AG09309 (cell line): ENCODE measurements at regions not wholly inside any gene's neighbourhood (a gene's known extent, or its start where the extent isn't known, plus 50 kb on each side); places are given as distances from the start of the nearest gene placed in this dataset.

ENCODE experiments used
- DNase-seq: peaks from one replicate; pipeline ENCODE4 v3.0.0-alpha.2; 2010; ENCODE audit warnings: low read depth
- H3K4me3 ChIP-seq: 2 replicates; pipeline ENCODE4 v1.5.1; 2011; ENCODE audit warnings: mild to moderate bottlenecking, low read depth, low read length, moderate library complexity; ENCODE audit not compliant: control insufficient read depth
- TF ChIP-seq, protein P1 (sequence below): IDR thresholded peaks from 2 replicates; pipeline ENCODE4 v1.5.1; 2011; ENCODE audit warnings: mild to moderate bottlenecking, low read depth, low read length, inconsistent platforms; ENCODE audit not compliant: insufficient read depth, control insufficient read depth; ENCODE audit errors: missing control alignments

DNA sequence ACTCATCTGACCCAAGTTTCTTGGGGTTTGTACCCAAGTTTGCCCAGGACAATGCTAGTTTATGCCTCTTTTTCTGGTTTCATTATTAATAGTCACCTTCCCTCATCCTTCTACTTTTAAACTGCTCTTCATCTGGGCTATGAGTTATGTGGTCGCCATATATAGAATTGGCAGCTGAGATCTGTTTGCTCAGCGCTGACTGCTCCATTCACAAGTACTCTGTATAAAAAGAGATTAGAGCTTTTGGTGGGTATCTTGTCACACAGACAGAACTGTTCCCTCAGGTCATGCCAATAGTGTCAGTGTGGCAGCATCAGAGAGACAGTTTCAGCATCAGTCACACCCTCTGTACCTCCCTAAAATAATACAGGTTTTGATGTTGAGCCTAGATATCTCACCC is 326.0 kb downstream of the RAB38 start:
- H3K4me3 ChIP-seq: no peak overlapping the region
- TF ChIP-seq, protein P1, sequence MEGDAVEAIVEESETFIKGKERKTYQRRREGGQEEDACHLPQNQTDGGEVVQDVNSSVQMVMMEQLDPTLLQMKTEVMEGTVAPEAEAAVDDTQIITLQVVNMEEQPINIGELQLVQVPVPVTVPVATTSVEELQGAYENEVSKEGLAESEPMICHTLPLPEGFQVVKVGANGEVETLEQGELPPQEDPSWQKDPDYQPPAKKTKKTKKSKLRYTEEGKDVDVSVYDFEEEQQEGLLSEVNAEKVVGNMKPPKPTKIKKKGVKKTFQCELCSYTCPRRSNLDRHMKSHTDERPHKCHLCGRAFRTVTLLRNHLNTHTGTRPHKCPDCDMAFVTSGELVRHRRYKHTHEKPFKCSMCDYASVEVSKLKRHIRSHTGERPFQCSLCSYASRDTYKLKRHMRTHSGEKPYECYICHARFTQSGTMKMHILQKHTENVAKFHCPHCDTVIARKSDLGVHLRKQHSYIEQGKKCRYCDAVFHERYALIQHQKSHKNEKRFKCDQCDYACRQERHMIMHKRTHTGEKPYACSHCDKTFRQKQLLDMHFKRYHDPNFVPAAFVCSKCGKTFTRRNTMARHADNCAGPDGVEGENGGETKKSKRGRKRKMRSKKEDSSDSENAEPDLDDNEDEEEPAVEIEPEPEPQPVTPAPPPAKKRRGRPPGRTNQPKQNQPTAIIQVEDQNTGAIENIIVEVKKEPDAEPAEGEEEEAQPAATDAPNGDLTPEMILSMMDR: no peak
- DNase-seq: no peak

DNA sequence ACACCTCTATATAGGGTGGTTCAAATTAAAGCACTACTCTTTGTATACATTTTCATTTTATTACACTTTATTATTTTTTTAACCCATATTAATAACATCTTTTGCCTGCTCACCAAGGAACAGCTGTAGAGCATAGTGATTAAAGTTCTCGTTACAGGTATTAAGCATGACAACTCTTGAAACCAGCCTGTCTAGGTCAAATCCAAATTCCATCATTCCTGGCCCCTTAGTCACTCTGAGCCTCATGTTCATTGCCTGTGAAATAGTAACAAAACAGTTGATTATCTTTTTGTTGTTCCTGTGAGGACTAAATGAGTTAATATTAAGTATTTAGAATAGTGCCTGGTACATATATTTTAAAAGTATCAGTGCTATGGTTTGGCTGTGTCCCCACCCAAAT is 334.5 kb downstream of the RAB38 start:
- DNase-seq: no peak
- TF ChIP-seq, protein P1: no peak
- H3K4me3 ChIP-seq: no peak overlapping the region

DNA sequence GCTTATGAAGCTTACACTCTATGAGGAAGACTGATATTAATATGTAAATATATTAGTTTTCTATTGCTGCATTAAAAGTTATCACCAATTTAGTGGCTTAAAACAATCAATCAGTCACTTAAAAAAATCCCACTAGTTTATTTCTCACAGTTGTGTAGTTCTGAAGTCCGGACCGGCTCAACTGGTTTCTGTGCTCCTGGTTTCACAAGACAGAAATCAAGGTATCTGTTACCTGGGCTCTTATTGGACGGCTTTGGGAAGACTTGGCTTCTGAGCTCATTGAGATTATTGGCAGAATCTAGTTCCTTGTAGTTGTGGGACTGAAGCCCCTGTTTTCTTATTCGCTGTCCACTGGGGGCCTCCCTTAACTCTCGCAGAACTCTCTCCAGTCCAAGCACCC is 343.0 kb downstream of the RAB38 start:
- no peak overlapping the region for H3K4me3 ChIP-seq
- TF ChIP-seq, protein P1: no peak
- DNase-seq: no peak

DNA sequence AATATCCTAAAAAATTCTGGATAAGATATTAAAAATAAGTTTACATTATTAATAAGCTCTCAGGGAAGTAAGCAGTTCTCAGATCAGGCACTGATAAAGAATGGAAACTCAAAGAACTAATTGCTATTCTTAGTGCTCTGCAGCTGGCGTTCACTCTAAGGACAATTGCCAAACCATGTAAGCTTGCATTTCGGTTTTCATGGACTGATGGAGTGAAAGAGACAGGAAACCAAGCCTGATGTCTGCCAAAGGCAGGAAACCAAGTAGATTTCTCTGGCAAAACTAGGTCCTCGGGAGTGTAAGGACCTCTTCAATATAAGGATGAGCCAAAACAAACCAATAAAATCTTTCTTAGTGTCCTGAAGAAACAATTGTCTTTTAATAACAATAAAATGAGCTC is 355.2 kb downstream of the RAB38 start:
- TF ChIP-seq, protein P1: no peak
- DNase-seq: no peak
- no peak overlapping the region for H3K4me3 ChIP-seq

DNA sequence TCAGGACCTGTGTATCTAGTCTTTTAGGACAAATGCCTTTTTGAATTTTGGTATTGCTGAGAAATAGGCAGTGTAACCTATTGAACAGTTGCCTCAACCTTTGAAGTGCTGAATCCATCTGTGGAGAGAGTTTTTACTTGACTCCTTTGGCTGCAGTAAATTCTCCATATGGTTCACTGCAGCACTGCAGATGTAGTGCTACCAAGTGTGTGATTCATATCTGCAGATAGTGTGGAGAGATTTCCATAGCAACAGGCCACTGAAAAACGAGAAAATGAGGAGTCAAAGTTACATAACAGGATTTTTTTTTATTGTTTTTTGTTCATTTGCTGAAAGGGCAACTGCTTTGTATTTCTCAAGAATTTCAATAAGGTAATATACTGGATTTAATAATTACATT is 356.1 kb downstream of the RAB38 start:
- H3K4me3 ChIP-seq: no peak overlapping the region
- TF ChIP-seq, protein P1: no peak
- DNase-seq: peak; percentile 8

DNA sequence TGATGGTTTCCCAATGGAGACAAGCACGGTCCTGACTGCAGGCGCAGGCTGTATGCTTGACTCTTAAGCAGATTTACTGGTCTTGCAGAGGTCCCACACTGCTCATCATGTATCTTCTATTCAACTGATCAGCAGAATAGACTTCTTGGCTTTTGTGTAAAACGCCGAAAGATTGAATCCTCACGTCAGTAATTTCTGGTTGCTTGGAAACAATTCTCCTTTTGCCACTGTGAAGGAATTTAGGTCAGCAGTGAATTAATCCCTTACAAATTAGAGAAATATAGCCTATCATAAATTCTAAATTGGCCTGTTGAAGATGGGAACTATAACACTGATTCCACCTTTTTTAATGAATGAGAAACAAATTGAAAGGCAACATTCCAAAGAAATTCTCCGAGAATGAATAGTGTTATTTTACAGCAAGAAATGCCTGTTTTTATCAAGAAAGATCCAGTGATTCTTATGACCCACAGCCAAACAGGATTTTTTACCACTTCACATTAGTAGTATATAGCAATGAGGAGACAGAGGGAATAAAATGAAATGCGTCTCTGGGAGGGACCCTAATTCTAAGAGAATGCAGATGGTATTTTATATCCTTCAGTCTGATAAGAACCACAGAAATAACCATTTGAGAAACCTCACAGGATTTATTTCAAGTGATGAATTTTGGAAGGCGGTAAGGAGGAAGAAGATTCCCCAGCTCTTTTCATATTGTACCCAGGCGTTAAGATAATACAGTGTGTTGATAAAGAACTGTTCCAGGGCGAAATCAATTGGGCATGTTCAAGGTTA is 362.5 kb downstream of the RAB38 start:
- TF ChIP-seq, protein P1: no peak
- no peak for DNase-seq
- no peak overlapping the region for H3K4me3 ChIP-seq
